HL-60 (cell line): ENCODE measurements at regions not wholly inside any gene's neighbourhood (a gene's known extent, or its start where the extent isn't known, plus 50 kb on each side); places are given as distances from the start of the nearest gene placed in this dataset.
A peak's percentile ranks its signal among the peaks of the same experiment; 100 is the strongest.

Experiments used
- GABPA ChIP-seq: IDR thresholded peaks from 2 replicates; pipeline ENCODE4 v1.6.1; 2012; ENCODE audit warnings: low read depth
- POLR2AphosphoS5 ChIP-seq: IDR thresholded peaks from 2 replicates; pipeline ENCODE4 v1.6.1; 2012; ENCODE audit warnings: low read depth
- SPI1 ChIP-seq: IDR thresholded peaks from 2 replicates; pipeline ENCODE4 v1.6.1; 2012; ENCODE audit warnings: low read depth, mild to moderate bottlenecking, borderline replicate concordance
- TF ChIP-seq, protein P1 (sequence below): IDR thresholded peaks from one replicate; pipeline ENCODE4 v1.5.1; 2011; ENCODE audit warnings: low read length, control low read depth, inconsistent platforms; ENCODE audit not compliant: insufficient read depth
- TF ChIP-seq, protein P2 (sequence below): IDR thresholded peaks from 2 replicates; pipeline ENCODE4 v1.6.1; 2012; ENCODE audit warnings: low read depth; ENCODE audit not compliant: insufficient replicate concordance

DNA sequence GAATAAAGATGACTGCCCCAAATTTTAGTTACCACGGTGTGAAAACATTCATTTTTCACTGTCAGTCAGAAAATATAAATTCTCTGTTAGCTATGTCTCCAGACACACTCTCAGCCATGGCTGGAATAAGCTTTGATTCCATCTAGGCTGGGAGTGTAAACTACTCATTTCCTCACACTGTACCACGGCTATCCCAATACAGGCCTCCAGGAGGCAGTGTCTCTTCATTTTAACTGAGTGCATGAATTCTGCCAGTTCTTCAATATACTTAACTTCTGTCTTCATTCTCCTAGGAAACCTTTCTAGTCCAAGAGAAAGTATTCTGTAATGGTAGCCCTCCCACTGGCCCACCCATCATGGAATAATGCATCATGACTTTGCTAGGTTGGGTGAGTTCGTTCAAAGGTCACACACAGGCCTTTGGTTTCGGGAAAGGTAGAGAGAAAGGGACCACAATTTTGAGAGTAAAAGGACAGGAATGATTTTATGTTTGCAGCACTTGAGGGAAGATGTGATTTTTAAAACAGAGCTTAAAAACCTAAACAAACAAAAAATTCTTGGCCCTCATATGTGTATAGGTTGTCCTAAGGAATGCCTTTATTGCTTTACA is 381.1 kb downstream of the SEC23A start:
- TF ChIP-seq, protein P1, sequence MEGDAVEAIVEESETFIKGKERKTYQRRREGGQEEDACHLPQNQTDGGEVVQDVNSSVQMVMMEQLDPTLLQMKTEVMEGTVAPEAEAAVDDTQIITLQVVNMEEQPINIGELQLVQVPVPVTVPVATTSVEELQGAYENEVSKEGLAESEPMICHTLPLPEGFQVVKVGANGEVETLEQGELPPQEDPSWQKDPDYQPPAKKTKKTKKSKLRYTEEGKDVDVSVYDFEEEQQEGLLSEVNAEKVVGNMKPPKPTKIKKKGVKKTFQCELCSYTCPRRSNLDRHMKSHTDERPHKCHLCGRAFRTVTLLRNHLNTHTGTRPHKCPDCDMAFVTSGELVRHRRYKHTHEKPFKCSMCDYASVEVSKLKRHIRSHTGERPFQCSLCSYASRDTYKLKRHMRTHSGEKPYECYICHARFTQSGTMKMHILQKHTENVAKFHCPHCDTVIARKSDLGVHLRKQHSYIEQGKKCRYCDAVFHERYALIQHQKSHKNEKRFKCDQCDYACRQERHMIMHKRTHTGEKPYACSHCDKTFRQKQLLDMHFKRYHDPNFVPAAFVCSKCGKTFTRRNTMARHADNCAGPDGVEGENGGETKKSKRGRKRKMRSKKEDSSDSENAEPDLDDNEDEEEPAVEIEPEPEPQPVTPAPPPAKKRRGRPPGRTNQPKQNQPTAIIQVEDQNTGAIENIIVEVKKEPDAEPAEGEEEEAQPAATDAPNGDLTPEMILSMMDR, result peak; percentile 87
- TF ChIP-seq POLR2AphosphoS5 (no peak), SPI1 (no peak), GABPA (no peak)
- TF ChIP-seq, protein P2, sequence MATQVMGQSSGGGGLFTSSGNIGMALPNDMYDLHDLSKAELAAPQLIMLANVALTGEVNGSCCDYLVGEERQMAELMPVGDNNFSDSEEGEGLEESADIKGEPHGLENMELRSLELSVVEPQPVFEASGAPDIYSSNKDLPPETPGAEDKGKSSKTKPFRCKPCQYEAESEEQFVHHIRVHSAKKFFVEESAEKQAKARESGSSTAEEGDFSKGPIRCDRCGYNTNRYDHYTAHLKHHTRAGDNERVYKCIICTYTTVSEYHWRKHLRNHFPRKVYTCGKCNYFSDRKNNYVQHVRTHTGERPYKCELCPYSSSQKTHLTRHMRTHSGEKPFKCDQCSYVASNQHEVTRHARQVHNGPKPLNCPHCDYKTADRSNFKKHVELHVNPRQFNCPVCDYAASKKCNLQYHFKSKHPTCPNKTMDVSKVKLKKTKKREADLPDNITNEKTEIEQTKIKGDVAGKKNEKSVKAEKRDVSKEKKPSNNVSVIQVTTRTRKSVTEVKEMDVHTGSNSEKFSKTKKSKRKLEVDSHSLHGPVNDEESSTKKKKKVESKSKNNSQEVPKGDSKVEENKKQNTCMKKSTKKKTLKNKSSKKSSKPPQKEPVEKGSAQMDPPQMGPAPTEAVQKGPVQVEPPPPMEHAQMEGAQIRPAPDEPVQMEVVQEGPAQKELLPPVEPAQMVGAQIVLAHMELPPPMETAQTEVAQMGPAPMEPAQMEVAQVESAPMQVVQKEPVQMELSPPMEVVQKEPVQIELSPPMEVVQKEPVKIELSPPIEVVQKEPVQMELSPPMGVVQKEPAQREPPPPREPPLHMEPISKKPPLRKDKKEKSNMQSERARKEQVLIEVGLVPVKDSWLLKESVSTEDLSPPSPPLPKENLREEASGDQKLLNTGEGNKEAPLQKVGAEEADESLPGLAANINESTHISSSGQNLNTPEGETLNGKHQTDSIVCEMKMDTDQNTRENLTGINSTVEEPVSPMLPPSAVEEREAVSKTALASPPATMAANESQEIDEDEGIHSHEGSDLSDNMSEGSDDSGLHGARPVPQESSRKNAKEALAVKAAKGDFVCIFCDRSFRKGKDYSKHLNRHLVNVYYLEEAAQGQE, result no peak
